HG03520 (cell line): ENCODE measurements at regions not wholly inside any gene's neighbourhood (a gene's known extent, or its start where the extent isn't known, plus 50 kb on each side); places are given as distances from the start of the nearest gene placed in this dataset.
"Not testable (repeated sequence)": the region's sequence is repeated elsewhere in the genome, so short reads cannot be mapped to it uniquely, and the experiment has no call there.

Source experiments
- ATAC-seq: cut with Tn5 transposase; IDR thresholded peaks from one replicate; pipeline ENCODE4 v1.9.1; 2021; ENCODE audit warnings: mild to moderate bottlenecking, moderate library complexity; ENCODE audit not compliant: unreplicated experiment

DNA sequence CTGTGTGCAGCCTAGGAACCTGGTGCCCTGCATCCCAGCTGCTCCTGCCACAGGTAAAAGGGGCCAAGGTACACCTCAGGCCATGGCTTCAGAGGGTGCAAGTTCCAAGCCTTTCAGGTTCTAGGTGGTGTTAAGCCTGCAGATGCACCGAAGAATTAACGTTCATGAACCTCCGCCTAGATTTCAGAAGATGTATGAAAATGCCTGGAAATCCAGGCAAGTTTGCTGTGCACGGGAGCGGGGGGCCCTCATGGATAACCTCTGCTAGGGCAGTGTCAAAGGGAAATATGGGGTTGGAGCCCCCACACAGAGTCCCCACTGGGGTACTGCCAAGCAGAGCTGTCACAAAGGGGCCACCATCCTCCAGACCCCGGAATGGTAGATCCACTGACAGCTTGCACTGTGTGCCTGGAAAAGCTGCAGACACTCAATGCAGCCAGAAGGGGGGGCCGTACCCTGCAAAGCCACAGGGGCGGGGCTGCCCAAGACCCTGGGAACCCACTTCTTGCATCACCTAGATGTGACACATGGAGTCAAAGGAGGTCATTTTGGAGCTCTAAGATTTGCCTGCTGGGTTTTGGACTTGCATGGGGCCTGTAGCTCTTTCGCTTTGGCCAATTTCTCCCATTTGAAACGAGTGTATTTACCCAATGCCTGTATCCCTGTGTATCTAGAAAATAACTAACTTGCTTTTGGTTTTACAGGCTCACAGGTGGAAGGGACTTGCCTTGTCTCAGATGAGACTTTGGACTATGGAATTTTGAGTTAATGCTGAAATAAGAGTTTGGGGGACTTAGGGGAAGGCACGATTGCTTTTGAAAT lies 145.2 kb upstream of the C1QTNF3 start:
- not testable (repeated sequence) for ATAC-seq

DNA sequence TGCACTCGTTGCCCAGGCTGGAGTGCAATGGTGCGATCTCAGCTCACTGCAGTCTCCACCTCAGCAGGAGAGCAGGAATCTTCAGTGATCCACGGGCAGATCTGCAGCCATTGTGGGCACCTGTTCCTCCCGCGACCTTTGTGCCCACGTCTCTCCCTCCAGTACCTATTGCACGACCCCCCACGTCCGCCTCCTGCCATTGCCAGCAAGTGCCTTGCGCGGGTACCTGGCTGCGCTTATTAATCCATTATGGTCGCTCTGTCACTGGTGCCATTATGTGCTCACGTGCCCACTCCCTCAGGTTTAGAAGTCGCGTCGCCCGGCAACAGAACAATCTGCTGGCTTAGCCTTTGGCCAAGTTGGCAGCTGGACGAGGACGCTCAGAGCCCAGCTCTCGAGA lies 146.2 kb upstream of the C1QTNF3 start:
- ATAC-seq = not testable (repeated sequence)

DNA sequence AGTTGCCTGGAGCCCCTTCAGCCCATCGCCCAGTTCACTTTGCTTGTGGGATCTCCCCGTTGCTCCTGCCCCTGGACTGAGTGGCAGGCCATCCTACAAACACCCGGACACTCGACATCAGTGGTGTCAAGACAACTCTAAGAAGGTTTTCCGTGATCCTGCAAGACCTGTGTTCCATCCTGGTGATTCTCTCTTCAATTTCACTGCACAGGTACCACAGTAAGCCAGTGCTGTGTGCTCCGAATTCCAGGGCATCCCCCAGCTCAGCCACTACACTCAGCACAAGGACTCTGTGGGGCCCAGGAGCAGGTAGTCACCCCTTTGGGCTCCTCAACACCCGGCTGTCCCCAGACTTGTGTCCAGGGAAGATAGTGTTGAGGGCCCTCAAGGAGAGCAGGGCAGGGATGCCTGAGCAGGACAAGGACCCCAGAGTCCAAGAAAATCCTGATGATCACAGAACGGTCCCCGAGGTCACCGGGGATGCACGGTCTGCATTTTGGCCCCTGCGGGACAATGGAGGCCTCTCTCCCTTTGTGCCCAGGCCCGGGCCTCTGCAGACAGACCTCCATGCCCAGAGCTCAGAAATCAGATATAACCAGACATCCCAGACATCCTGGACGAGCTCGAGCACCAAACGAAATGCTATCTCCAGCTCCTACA lies 146.9 kb upstream of the C1QTNF3 start:
- not testable (repeated sequence) for ATAC-seq

DNA sequence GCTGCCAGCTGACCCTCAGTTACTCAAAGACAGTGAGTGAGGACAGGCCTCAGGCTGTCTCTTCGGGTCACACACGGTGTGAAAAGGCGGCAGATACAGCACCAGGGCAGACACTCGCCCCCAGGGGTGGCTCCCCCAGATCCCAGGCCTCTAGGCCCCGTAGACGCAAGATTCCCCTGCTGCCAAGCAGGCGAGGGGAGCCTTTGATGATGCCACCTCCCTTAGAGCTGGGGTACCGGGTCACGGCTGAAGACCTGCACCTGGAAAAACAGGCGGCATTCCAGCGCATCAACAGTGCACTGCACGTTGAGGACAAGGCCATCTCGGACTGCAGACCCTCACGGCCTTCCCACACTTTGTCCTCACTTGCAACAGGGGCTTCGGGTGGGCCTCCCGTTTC lies 147.5 kb upstream of the C1QTNF3 start:
- not testable (repeated sequence) for ATAC-seq

DNA sequence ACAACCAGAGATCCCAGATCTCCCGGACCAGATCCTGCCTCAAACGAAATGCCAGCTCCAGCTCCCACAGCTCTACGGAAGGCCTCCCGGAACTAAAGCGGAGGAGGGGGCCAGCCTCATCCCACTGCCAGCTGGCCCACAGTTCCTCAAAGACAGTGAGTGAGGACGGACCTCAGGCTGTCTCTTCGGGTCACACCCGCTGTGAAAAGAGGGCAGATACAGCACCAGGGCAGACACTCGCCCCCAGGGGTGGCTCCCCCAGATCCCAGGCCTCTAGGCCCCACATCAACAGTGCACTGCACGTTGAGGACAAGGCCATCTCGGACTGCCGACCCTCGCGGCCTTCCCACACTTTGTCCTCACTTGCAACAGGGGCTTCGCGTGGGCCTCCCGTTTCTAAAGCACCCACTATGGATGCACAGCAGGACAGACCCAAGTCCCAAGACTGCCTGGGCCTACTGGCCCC lies 148.3 kb upstream of the C1QTNF3 start:
- not testable (repeated sequence) for ATAC-seq

DNA sequence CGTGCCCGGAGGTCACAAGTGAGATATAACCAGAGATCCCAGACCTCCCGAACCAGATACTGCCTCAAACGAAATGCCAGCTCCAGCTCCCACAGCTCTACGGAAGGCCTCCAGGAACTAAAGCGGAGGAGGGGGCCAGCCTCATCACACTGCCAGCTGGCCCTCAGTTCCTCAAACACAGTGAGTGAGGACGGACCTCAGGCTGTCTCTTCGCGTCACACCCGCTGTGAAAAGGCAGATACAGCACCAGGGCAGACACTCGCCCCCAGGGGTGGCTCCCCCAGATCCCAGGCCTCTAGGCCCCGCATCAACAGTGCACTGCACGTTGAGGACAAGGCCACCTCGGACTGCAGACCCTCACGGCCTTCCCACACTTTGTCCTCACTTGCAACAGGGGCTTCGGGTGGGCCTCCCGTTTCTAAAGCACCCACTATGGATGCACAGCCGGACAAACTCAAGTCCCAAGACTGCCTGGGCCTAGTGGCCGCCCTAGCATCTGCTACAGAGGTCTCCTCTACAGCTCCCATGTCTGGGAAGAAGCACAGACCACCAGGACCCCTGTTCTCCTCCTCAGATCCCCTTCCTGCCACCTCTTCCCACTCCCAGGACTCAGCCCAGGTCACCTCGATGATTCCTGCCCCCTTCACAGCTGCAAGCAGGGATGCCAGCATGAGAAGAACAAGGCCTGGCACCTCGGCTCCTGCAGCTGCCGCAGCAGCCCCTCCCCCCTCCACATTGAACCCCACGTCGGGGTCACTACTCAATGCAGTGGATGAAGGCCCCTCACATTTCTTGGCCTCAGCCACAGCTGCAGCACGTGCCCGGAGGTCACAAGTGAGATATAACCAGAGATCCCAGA lies 149.3 kb upstream of the C1QTNF3 start:
- not testable (repeated sequence) for ATAC-seq

DNA sequence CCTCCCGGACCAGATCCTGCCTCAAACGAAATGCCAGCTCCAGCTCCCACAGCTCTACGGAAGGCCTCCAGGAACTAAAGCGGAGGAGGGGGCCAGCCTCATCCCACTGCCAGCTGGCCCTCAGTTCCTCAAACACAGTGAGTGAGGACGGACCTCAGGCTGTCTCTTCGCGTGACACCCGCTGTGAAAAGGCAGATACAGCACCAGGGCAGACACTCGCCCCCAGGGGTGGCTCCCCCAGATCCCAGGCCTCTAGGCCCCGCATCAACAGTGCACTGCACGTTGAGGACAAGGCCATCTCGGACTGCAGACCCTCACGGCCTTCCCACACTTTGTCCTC lies 149.9 kb upstream of the C1QTNF3 start:
- not testable (repeated sequence) for ATAC-seq

DNA sequence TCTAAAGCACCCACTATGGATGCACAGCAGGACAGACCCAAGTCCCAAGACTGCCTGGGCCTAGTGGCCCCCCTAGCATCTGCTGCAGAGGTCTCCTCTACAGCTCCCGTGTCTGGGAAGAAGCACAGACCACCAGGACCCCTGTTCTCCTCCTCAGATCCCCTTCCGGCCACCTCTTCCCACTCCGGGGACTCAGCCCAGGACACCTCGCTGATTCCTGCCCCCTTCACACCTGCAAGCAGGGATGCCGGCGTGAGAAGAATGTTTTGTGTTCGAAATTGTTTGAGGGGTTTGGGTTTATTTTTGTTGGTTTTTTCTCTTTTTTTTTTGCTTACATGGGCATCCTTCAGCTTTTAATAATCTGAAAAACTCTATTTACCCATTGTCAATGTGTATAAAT lies 150.3 kb upstream of the C1QTNF3 start:
- ATAC-seq = not testable (repeated sequence)

DNA sequence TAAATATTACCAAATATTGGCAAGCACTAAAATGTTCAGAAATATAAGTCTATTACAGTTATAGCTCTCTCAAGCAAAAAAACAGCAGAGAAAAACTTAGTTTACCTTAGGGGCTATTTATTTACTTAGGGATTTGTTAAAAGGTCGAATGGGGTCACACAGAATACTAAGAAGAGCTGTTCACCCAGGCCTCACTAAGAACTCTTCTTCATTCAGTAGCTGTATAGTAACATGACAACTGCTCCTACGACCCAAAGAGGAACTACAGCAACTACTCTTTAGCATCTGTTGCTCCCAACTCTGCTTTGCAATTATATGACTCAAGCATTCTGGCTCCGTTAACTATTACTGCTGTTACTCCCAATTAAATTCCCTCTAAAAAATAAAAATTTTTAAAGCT lies 150.8 kb upstream of the C1QTNF3 start:
- ATAC-seq = not testable (repeated sequence)

DNA sequence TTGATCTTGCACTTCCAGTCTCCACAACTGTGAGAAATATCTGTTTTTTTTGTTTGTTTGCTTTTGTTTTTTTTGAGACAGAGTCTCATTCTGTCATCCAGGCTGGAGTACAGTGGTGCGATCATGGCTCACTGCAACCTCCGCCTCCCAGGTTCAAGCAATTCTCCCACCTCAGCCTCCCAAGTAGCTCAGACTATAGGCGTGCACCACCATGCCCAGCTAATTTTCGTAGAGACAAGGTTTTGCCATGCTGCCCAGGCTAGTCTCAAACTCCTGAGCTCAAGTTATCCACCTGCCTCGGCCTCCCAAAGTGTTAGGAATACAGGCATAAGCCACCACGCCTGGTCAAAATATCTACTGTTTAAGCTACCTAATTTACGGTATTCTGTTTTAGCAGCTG lies 153.1 kb upstream of the C1QTNF3 start:
- not testable (repeated sequence) for ATAC-seq

DNA sequence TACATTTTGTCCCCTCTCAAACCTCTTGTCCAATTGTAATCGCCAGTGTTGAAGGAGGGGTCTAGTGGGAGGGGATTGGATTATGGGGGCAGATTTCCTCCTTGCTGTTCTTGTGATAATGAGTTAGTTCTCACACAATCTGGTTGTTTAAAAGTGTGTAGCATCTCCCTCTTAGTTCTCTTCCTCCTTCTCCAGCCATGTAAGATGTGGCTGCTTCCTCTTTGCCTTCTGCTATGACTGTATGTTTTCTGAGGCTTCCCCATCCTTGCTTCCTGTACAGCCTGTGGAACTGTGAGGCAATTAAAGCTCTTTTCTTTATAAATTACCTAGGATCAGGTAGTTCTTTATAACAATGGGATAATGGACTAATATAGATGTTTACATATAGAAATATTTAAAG lies 162.3 kb upstream of the C1QTNF3 start:
- not testable (repeated sequence) for ATAC-seq

DNA sequence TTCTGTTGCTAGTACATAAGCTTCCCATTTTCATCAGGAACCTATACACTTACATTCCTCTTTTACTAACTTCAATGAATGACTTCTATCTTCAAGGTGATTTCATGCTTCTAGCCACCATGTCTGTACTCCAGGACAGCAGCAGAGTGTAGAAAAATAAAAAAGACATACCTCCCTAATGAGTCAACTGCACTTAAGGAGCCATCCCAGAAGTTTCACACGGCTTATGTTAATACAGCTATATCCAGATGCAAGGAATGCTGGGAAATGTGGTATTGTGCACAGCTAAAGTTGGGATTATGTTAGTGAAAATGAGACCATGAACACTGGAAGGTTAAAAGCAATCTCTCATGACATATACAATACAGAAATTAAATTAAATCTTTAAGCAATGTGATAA lies 174.4 kb upstream of the C1QTNF3 start:
- not testable (repeated sequence) for ATAC-seq

DNA sequence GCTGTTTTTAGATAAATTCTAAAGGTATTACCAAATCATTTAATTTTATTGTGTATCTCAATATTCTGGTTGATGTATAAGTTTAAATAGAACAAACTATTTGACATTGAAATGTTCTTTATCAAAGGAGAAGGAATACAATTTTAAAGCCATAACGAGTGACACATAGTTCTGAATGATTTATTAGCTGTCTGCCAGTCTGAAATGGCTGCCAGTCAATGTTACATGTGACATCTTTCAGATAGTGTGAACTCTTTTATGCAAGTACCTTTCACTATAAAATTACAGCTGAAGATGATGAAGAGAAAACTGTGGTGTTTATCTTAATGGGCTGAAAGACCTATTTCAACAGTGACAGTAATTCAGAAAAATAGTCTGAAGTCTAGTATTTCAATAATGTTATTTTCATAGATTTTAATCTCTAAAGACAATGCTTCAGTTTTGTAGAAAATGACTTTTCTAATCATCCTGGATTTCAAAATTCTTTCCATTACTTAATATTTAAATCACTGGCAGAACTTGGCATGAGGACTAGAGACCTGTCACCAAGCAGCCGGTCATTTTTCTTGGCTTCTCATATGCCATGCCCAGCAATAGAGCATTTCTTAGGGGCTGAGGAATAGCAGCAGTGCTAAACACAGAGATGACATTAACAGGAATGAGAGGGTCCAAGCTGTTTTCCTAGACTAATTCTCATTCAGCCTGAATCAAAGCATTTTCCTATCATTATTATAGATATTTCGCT lies 178.5 kb upstream of the C1QTNF3 start:
- ATAC-seq = not testable (repeated sequence)

DNA sequence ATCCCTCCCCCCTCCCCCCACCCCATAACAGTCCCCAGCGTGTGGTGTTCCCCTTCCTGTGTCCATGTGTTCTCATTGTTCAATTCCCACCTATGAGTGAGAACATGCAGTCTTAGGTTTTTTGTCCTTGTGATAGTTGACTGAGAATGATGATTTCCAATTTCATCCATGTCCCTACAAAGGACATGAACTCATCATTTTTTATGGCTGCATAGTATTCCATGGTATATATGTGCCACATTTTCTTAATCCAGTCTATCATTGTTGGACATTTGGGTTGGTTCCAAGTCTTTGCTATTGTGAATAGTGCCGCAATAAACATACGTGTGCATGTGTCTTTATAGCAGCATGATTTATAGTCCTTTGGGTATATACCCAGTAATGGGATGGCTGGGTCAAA lies 180.1 kb upstream of the C1QTNF3 start:
- ATAC-seq = not testable (repeated sequence)

DNA sequence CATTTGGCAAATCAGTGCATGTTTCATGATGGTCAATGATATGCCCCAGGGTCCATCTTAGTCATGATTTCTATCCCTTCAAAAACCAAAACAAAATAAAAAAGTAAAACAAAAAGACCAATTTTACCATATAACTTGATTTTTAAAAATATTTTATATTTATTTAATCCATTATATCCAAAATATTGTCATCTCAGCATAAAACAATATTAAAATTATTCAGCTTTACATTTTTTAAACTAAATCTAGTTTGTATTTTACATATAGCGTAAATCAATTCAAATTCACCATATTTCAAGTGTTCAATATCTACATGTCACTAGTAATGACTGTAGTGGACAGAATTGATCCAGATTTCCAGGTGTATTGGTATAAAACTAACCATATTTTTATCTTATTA lies 187.4 kb upstream of the C1QTNF3 start:
- not testable (repeated sequence) for ATAC-seq

DNA sequence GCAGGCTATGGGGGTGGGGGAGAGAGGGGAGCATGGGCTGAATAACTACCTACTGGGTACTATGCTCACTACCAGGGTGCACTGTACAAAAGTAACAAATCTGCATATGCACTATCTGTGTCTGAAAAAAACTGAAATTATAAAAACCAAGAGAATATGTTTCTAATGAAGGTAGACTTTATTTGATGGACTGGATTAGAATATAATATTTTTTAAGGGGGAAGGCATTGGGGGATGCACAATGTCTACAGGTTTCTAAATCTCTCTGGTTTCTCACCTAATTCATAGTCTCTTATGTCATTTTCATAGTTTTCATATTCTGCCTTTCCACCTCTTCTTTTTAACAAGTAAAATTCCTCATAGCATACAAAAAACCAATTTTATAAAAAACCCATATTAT lies 200.8 kb upstream of the C1QTNF3 start:
- ATAC-seq = not testable (repeated sequence)

DNA sequence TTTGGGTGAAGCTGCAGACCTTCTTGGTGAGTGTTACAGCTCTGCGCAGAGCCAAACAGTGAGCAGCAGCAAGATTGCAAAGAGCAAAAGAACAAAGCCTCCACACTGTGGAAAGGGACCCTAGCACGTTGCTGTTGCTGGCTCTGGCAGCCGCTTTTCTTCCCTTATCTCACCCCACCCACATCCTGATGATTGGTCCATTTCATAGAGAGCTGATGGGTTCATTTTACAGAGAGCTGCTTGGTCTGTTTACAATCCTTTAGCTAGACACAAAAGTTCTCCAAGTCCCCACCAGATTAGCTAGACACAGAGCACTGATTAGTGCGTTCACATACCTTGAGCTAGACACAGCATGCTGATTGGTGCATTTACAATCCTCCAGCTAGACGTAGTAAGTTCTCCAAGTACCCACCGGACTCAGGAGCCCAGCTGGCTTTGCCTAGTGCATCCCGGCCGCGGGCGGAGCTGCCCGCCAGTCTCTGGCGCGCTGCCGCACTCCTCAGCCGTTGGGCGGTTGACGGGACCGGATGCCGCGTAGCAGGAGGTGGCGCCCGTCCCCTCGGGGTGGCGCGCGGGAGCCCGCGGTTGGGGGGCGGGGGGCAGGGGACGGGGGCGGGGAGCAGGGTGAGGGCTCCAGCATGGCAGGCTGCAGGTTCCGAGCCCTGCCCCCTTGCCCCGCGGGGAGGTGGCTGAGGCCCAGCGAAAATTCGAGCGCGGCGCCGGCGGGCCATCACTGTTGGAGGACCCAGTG lies 201.4 kb upstream of the C1QTNF3 start:
- ATAC-seq = peak; percentile 30

DNA sequence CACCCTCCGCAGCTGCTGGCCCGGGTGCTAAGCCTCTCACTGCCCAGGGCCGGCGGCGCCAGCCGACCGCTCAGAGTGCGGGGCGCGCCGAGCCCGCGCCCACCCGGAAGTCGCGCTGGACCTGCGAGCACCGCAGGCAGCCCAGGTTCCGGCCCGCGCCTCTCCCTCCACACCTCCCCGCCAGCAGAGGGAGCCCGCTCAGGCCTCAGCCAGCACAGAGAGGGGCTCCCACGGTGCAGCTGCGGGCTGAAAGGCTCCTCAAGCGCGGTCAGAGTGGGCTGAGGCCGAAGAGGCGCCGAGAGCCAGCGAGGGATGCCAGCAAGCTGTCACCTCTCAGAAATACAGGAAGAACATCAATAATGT lies 202.0 kb upstream of the C1QTNF3 start:
- peak; percentile 61 for ATAC-seq

DNA sequence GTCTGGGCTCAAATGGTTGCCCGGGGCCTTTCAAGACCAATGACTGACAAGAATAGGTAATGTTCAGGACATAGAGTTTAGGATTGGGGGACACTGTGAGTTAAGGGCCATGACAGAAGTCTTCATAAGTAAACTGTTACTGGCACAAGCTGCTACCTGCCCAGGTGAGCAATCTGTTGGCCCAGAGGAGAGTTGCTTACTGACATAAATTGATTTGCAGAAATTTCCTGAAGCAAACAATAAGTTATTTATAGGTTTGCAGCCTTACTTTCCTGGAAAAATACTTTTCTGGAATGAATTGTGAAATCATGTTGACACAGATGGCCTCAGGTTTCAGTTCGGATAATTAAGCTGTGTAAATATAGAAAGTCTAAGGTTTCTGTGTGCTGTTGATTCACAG lies 202.8 kb upstream of the C1QTNF3 start:
- not testable (repeated sequence) for ATAC-seq

DNA sequence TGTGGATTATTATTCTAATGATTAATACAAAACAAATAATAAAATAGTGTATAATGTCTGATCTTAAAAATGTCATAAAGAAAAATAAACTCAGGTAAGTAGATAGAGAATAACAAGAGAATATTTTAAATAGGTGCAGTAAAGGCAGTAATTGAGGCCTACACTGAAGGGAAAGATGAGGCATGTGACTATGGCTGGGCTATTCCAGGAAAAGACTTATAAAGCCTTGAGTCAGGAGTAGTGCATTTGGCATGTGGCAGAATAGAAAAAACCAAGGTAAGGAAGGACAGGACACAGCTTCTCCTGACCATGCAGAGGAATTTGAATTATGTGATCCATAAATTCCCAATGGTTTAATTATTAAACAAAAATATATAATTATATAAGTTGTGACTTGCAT lies 215.6 kb upstream of the C1QTNF3 start:
- not testable (repeated sequence) for ATAC-seq
